Frontal cortex (tissue), 3 donors: ENCODE measurements at regions not wholly inside any gene's neighbourhood (a gene's known extent, or its start where the extent isn't known, plus 50 kb on each side); places are given as distances from the start of the nearest gene placed in this dataset.

ENCODE experiments used
- DNase-seq, 2 donors: peaks; one replicate each; pipeline ENCODE4 v3.0.0; 2012; ENCODE audit warnings: low spot score in 2 of 2
- FAIRE-seq: peaks from 2 replicates; lab custom pipeline; 2012; peaks lifted over from hg19 to GRCh38; lab: Jason Lieb, UNC
- donor health status: control.
- donor health status: control.
- donor health status: control.

DNA sequence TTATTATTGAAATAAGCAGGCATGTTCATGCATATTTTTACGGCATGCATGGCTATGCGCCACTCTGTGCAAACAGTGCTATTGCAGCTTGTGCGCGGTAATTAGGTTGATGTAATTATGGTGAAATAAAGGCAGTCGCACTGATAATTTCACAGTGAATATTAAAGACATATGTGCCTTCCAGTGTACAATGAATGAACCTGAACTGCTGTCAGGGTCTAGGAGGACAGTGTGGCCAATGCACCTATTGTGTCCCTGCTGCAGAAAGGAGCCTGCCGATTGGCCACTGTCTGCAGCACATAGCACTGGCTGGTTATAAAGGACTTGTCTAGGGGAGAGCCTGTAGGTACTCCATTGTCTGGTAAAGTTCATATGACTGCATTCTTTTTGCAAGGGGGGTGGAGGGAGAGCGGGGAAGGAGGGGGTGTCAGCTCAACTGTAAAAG is 340.4 kb downstream of the USP25 start:
- FAIRE-seq (no peak), DNase-seq (no peak)

DNA sequence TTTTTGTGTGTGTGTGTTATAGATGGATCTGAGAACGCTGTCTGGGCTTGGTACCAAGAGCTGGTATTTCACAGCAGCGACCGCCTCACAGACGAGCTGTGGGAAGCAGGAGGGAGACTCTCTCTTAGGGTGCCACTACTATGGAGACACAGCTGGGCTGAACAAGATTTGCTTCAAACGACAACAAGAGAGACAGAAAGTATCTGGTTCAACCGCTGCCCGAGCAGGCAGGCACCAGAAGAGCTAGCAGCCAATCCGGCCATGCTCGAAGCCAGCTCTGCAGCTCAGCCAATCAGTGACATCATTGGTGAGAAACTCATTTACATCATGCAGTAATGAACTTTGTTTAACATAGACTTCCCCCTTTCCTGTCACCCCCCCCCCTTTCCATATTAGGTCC is 341.3 kb downstream of the USP25 start:
- no peak for FAIRE-seq

DNA sequence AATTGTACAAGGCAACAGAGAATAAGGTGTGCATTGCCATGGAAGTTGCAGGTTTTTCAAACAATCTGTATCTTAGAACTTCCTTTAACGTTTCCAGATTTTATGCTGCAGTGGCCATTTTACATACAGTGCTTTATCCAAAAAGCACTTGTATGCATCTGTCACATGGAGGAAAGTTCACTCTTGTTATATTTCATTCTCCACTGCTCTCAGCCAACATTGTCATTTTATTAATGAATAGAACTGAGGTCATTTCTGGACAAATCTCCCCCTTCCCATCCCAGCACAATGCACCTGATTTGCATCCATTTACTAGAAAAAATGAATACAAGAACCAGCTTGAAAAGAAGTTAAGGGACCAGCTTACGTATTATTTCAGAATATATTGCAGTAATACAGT is 342.0 kb downstream of the USP25 start:
- DNase-seq, result no peak
- no peak for FAIRE-seq

More for the DNA sequence above, 341.3 kb downstream of the USP25 start:
- peak in 1 of 2 donors; percentile 10 for DNase-seq

DNA sequence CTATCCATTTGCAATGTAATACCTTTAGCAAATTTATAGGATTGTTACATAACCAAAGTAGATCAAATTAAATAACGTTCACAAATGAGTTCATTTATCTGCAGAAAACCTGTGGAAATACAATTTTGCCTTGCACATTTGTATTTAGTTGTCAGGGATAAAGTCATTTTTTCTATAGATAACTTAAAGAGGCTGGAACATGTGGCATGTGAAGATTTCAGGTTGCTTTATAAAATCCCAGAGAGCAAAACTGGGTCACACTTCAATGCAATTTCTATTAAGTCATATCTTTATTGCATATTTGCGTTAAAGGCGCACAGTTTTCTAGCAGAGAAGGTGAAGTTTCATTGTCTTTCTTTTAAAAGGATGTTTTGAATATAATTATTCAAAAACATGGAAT is 342.4 kb downstream of the USP25 start:
- no peak for DNase-seq
- no peak for FAIRE-seq

DNA sequence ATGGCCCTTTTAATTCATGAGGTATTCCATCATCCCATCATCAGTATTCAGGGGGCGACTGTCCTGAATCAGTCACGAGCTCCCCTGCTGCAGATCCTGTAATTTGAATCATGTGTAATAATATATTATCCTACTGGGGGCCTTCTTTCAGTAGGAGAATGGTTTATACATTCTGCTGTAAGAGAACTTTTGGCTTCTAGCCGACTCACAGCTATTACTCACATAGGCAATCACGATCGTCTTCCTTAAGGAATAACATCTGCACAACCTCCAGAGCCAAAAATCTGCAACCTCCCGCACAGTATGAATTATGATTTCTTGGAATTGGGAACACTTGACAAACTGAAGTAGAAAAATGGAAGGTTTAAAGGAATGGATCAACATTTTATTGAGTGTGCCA is 343.0 kb downstream of the USP25 start:
- DNase-seq (no peak), FAIRE-seq (no peak)

DNA sequence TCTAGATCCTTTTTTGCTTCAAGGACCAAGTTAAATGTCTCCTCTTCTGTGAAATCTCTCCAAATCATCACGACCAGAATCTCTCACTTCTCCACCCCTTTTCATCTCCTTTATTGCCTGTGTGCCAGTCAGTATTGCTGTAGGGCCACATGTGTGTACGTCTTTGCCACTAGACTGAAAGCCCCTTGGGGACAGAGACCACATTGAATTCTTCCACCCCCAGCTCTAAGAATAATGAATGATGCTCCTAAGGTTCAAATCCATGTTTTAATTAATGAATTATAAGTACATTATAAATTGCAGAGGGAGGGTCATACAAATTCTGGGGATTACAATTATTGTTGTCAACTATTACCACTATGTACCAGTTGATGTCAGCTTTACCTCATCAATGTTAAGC is 343.8 kb downstream of the USP25 start:
- no peak for FAIRE-seq
- DNase-seq, result no peak

DNA sequence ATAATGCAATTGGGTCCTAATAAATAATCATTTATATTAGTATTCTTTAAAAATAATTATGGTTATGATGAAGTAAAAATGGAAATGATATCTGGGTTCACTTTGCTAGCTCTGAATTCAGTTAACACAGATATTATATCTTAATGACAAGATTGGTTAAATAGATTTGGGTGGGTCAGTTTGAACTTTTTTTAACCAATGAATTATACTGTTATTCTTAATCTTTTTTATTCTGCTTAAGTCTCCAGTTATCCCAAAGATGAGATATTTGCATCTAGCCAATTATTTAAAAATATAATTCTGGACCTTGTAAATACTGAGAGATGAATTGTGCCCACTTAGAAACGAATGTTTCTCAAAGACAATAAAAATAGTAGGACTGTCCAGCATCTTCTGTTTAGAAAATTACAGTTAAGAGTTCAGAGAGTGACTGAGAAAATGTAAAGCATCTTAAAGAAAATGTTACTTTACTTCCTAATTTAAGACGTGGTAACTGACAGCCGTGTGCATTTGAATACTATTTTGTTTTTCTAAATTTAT is 345.2 kb downstream of the USP25 start:
- DNase-seq (no peak), FAIRE-seq (peak; percentile 10)

DNA sequence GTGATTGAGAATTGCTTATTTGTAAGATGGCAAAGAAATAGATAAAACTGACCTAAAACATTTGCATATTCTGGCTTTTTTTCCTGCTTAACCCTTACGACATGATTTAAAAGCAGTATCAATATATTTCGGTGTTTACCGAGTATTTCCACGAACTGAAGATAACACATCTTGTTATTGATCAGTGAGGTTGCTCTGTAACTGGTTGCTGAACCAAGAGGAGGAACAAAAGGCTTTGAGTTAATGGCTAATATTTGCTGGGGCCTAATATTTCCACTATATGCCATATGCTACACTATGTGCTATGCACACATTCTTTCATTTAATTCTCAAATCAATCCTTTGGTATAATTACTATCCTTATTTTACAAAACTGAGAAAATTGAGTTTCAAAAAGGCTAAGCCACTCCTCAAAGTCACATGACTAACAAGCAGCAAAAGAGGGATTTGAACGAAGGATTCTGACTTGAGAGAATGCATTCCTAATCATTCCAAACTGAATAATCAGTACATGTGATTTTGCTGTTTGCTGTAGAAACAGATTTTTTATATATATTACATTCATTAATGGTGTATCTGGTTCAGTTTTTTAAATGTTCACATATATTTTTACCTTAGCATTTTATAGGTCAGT is 346.0 kb downstream of the USP25 start:
- DNase-seq (no peak), FAIRE-seq (no peak)

DNA sequence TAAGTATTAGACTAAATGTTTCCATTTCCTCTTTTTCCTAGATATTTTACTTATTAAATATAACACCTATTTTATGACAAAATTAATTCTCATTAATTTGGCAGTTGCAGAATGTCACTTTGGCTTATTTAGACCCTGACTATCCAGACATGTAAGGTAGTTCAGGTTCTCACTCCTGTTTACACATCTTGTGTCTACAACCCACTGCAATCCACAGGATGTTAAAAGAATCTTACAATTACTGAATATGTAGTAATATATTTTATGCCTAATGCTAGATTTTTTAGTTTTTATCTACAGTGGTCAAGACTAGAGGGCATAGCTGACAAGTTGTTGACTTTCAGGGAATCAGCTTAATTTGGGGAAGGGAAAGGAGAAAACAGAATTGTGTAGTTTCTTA is 346.7 kb downstream of the USP25 start:
- DNase-seq (no peak), FAIRE-seq (no peak)

DNA sequence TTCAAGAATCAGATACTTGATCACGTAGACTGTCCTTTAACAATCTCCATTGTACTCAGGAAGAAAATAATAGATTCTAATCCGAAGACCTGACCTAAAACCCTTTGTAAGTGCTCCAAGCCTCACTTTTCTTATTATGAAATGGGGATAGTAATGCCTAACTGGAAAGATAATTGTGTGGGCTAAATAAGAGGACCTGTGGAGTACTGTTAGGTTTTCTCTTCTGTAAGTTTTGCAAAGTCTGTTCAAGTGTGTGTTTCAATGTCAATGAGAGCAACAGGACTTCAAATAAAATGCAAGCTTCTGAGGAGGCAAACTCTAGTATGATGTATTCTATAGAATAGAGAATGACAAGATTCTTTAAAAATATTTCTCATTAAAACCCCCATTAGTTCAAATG is 348.6 kb downstream of the USP25 start:
- DNase-seq (no peak), FAIRE-seq (no peak)

DNA sequence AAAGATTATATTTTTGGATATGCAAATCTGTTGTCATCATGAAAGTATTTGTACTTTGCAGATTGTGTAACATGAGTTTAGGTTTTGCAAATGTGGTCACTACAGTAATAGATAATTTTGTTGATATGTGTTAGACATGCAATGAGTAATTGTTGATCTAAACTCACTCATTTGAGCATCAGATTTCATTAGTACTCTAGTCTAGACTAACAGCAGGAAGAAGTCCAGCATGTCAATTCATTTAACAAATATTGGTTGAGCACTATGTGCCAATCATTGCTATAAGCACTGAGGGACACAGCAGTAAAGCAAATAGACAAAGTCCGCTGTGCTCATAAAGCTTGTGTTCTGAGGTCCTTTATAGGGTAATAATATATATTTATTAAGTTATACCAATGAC is 350.0 kb downstream of the USP25 start:
- peak; percentile 3 for FAIRE-seq
- no peak for DNase-seq

DNA sequence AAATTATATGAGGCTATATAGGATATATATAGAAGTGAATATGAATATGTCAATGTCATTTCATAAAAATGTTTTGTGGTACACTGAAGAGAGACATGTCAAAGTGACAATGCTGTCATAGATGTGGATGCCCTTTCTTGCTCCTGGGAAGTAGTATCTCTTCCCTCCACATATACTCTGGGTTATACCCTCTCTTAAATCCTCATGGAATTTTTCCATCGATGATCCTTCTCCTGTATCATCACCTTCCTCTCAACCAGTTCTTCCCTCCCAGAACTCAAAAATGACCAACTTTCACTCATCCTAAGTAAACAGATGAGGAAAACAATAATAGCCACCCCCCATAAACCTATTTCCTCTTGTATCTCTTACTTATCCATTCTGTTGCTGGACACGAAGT is 351.5 kb downstream of the USP25 start:
- DNase-seq (no peak), FAIRE-seq (no peak)

DNA sequence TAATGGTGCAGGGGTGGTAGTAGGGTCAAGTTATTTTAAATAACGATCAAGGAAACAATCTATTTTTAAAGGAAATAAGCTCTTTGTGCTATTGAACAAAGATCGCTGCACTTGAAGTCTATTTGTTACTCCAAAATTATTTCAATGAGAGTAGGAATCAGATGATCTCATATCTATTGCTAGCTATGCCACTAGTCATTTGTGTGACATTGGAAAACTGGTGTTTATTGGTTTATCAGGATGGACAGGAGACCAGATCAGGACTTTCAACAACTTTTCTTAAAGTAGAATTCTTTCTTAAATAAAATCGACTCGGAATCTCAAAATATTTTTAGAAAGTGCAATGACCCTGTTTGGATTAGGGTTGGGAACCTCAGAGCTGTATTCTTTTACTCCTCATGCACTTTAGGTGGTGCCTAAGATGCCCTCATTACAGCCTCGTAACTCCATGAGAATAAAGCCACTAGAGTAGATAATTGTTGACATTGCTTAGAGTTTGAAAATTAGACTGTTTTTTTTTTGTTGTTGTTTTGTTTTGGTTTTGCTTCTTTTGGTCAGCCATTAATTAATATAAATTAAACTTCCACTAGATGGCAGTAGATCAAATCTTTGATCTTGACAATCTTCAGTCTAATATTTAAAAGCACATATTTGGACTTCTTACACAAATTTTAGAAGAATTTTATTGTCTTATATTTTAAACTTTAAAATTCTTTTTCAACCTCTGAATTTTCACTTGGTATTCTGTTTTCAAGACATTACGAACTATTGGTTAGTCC is 352.4 kb downstream of the USP25 start:
- no peak for DNase-seq
- peak; percentile 99 for FAIRE-seq

DNA sequence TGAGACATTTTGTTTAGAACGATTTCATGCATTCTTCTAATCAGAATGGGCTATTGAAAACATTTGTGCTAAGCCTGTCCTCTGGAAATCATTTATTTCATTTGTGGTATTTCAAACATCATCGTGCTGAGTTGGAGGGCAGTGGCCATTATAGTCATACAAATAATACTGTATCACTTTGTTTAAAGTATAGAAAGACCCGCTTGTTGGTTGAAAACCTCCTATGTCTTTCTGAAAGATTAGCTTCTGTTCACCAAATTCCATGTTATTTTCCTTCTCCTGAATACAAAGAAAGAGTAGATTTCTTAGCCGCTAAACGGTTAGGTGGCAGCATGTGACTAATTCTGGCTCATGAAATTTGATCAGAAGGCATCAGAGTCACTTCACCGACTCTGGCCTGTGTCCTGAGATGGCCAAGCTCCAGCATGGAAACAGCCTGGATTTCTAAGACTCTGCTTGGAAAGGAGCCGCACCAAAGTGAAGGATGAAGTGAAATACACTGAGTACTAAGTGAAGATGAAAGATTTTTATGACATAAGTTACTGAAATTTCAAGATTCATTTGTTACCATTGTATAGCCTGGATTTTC is 355.1 kb downstream of the USP25 start:
- DNase-seq, result no peak
- no peak for FAIRE-seq

DNA sequence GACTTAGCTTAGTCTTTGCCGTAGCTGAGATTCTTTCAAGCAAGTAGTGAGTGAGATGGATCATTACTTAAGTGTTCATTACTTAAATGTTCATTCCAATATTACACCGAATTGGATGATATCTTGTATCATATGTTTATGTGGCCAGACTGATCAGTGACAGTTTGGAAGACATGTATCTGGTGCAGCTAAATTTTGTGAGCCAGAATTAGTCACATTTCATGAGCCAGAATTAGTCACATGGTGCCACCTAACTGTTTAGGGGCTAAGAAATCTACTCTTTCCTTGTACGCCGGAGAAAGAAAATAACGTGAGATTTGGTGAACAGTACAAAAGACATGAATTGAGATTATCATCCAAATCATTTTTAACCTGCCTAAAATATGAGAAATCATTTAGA is 355.6 kb downstream of the USP25 start:
- FAIRE-seq (peak; percentile 53), DNase-seq (no peak)

DNA sequence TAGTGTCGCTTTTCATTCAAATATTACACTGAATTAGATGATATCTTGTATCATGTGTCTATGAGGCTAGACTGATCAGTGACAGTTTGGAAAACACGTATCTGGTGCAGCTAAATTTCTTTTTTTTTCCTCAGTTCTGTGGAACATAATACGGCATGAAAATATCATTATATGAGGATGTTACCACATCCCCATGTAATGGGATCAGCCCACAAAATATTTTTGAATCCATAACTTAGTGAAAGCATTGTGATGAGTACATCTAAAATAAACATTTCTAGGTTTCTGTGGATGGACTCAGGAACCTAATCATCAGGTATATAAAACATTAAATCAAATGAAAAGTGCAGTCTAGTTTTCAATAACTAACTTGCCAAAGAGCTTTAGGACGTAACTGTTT is 356.3 kb downstream of the USP25 start:
- FAIRE-seq (no peak), DNase-seq (no peak)

DNA sequence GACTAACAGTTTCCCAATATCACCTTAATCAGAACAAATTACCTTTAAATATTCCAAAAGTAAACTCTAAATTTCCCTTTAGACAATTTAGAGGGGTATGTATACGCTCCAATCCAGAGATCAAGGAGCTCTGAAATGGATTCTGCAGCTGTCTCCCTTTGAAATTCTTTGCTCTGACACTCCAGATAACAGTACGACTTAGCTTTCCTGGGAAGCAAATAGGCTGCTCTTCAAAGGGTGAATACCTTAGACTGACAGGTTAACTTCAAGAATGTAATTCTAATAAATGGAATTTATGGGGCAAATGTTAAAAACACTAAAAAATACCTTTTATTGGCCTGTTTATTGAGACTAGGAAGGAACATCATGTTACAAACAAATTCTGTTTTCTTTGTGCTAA is 357.2 kb downstream of the USP25 start:
- DNase-seq (no peak), FAIRE-seq (no peak)

DNA sequence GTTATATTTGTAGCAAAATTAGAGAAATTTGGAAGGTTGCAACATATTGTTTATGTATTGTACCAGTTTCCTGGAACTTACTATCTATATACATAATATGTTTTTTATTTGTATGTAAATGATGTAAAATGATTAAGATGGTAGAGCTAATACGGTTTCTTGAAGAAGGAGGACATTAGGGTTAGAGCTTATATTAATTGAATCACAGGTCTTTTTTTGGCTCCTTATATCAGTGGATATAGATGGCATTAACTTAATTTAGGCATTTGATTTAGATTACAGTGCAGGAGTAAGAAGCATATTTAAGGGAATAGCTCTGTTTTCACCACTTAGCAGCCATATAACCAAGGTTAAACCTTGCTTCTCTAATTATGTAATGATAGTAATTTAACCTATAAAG is 357.7 kb downstream of the USP25 start:
- no peak for DNase-seq
- FAIRE-seq, result no peak

DNA sequence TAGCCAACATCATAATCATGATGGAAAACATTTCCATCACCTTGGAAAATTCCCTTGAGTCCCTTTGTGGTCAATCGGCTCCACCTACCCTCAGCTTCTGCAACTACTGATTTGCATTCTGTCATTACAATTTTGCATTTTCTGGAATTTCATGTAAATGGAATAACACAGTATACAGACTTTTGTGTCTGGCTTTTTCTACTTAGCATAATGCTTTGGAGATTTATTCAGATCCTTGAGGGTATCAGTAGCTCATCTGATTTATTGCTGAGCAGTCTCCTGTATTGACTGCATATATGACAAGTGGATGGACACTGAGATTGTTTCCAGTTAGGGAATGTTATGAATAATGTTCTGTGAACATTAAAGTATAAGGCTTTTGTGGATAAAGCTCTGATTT is 358.3 kb downstream of the USP25 start:
- no peak for FAIRE-seq
- DNase-seq, result no peak

DNA sequence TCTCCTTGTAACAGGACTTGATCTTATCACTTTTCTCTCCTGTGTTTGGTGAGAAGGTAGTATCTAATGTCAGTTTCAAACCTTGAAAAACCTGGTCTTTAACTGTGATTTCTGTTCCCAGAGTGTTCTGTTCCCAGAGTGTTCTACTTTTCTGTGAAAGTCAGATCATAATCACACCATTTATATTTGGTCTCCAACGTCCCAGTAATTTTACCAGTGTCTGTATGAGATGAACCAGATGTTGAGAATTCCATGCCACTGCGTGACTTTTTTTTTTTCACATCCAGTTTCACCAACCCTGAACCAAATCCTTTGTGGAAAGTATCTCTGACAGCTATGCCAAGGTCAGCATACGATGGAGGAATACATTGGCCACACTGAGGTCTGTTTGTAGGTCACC is 365.2 kb downstream of the USP25 start:
- DNase-seq (no peak), FAIRE-seq (no peak)

DNA sequence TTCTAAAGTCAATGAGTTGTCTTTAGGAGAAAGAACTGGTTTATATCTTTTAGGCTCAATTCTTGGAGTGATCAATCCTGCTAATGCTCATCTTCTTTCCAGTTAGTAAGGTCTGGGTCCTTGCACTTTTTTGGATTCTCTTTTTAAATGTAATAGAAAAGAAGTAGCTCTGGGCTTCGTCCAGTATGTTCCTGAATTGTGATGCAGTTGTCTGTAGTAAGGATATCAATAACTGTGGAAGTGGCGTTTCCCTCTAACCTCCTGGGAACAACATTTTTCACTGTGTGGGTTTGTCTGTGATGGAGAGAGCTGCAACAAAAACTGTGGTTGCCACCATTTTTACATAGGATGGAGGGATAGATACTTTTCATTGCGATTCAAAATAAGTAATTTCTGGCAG is 367.2 kb downstream of the USP25 start:
- FAIRE-seq, result no peak
- DNase-seq, result no peak
